ENCODE measurements at regions not wholly inside any gene's neighbourhood (a gene's known extent, or its start where the extent isn't known, plus 50 kb on each side); places are given as distances from the start of the nearest gene placed in this dataset.

- TF ChIP-seq ZNF184 (tag by site-specific recombination; IDR thresholded peaks at IDR 0.05) (no peak), CTCF (tag by site-specific recombination; IDR thresholded peaks at IDR 0.05) (no peak), GLIS2 (tag by site-specific recombination; IDR thresholded peaks at IDR 0.05) (no peak), ZNF146 (tag by site-specific recombination; IDR thresholded peaks at IDR 0.05) (no peak), ZNF362 (tag by site-specific recombination; IDR thresholded peaks at IDR 0.05) (no peak)
Observed at GRCh38 chr13:39967199-39967959, 311.9 kb downstream of the COG6 start.
